HL-60 (cell line): ENCODE measurements at regions not wholly inside any gene's neighbourhood (a gene's known extent, or its start where the extent isn't known, plus 50 kb on each side); places are given as distances from the start of the nearest gene placed in this dataset.

Source experiments
- POLR2AphosphoS5 ChIP-seq: IDR thresholded peaks from 2 replicates; pipeline ENCODE4 v1.6.1; 2012; ENCODE audit warnings: low read depth
- TF ChIP-seq, protein P1 (sequence below): IDR thresholded peaks from one replicate; pipeline ENCODE4 v1.5.1; 2011; ENCODE audit warnings: low read length, control low read depth, inconsistent platforms; ENCODE audit not compliant: insufficient read depth
- TF ChIP-seq, protein P2 (sequence below): IDR thresholded peaks from 2 replicates; pipeline ENCODE4 v1.6.1; 2012; ENCODE audit warnings: low read depth; ENCODE audit not compliant: insufficient replicate concordance

DNA sequence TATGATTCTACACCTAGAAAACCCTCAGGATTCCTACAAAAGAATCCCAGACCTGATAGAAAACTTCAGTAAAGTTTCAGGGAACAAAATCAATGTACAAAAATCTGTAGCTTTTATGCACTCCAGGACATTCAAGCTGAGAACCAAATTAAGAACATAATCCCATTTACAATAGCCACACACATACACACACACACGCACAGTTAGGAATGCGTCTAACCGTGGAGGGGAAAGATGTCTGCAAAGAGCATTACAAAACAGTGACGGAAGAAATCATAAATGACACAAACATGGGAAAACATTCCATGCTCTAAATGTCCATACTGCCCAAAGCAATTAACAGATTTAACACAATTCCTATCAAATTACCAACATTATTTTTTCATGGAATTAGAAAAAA lies 51.4 kb upstream of the CAST start:
- TF ChIP-seq, protein P1, sequence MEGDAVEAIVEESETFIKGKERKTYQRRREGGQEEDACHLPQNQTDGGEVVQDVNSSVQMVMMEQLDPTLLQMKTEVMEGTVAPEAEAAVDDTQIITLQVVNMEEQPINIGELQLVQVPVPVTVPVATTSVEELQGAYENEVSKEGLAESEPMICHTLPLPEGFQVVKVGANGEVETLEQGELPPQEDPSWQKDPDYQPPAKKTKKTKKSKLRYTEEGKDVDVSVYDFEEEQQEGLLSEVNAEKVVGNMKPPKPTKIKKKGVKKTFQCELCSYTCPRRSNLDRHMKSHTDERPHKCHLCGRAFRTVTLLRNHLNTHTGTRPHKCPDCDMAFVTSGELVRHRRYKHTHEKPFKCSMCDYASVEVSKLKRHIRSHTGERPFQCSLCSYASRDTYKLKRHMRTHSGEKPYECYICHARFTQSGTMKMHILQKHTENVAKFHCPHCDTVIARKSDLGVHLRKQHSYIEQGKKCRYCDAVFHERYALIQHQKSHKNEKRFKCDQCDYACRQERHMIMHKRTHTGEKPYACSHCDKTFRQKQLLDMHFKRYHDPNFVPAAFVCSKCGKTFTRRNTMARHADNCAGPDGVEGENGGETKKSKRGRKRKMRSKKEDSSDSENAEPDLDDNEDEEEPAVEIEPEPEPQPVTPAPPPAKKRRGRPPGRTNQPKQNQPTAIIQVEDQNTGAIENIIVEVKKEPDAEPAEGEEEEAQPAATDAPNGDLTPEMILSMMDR, result no peak
- no peak for TF ChIP-seq POLR2AphosphoS5
- TF ChIP-seq, protein P2, sequence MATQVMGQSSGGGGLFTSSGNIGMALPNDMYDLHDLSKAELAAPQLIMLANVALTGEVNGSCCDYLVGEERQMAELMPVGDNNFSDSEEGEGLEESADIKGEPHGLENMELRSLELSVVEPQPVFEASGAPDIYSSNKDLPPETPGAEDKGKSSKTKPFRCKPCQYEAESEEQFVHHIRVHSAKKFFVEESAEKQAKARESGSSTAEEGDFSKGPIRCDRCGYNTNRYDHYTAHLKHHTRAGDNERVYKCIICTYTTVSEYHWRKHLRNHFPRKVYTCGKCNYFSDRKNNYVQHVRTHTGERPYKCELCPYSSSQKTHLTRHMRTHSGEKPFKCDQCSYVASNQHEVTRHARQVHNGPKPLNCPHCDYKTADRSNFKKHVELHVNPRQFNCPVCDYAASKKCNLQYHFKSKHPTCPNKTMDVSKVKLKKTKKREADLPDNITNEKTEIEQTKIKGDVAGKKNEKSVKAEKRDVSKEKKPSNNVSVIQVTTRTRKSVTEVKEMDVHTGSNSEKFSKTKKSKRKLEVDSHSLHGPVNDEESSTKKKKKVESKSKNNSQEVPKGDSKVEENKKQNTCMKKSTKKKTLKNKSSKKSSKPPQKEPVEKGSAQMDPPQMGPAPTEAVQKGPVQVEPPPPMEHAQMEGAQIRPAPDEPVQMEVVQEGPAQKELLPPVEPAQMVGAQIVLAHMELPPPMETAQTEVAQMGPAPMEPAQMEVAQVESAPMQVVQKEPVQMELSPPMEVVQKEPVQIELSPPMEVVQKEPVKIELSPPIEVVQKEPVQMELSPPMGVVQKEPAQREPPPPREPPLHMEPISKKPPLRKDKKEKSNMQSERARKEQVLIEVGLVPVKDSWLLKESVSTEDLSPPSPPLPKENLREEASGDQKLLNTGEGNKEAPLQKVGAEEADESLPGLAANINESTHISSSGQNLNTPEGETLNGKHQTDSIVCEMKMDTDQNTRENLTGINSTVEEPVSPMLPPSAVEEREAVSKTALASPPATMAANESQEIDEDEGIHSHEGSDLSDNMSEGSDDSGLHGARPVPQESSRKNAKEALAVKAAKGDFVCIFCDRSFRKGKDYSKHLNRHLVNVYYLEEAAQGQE, result no peak
